H1 (cell line): ENCODE measurements at regions not wholly inside any gene's neighbourhood (a gene's known extent, or its start where the extent isn't known, plus 50 kb on each side); places are given as distances from the start of the nearest gene placed in this dataset.

Experiments used
- CTCF ChIA-PET: fragments of 300-600 bp; sonication (Branson Sonifier 250); formaldehyde crosslinking; loops from one replicate; lab custom pipeline; 2021; ENCODE audit not compliant: partially characterized antibody; lab: Charles Lee
- POLR2A ChIA-PET: fragments of 300-600 bp; sonication (Branson Sonifier 250); formaldehyde crosslinking; loops from one replicate; lab custom pipeline; 2021; ENCODE audit warnings: inconsistent platforms; ENCODE audit not compliant: partially characterized antibody; lab: Charles Lee
- DNase-seq, 2 experiments: peaks; one replicate each; pipeline versions ENCODE4 v3.0.0 to v3.0.0-alpha.2; 2010 to 2022; ENCODE audit warnings: low spot score in 2 of 2, low read depth in 1 of 2, mixed read lengths in 1 of 2
- FAIRE-seq: peaks from 2 replicates; lab custom pipeline; 2011; peaks lifted over from hg19 to GRCh38; lab: Jason Lieb, UNC
- H2AFZ ChIP-seq: 2 replicates; pipeline ENCODE4 v1.8.1; 2012; ENCODE audit warnings: low read length, inconsistent platforms
- H2AK5ac ChIP-seq: 2 replicates; pipeline ENCODE4 v1.6.1; 2013; ENCODE audit warnings: low read depth, low read length
- H2BK120ac ChIP-seq: replicated peaks from 2 replicates; pipeline ENCODE3; 2013; ENCODE audit warnings: low read depth, low read length, inconsistent platforms
- H2BK12ac ChIP-seq: 2 replicates; pipeline ENCODE4 v1.6.1; 2013; ENCODE audit warnings: low read depth, low read length
- H2BK15ac ChIP-seq: 2 replicates; pipeline ENCODE4 v1.6.1; 2013; ENCODE audit warnings: low read length
- H2BK20ac ChIP-seq: 2 replicates; pipeline ENCODE4 v1.6.1; 2013; ENCODE audit warnings: low read length
- H2BK5ac ChIP-seq: 2 replicates; pipeline ENCODE4 v1.6.1; 2013; ENCODE audit warnings: low read depth, low read length
- H3K14ac ChIP-seq: 2 replicates; pipeline ENCODE4 v1.6.1; 2013; ENCODE audit warnings: inconsistent platforms; ENCODE audit not compliant: insufficient read length
- H3K18ac ChIP-seq: 2 replicates; pipeline ENCODE4 v1.6.1; 2013; ENCODE audit warnings: low read length; ENCODE audit errors: extremely low read depth
- H3K23ac ChIP-seq: 2 replicates; pipeline ENCODE4 v1.6.1; 2013; ENCODE audit warnings: inconsistent platforms; ENCODE audit not compliant: insufficient read length
- H3K23me2 ChIP-seq: 2 replicates; pipeline ENCODE4 v1.6.1; 2013; ENCODE audit warnings: low read depth, low read length
- H3K27ac ChIP-seq: 2 replicates; pipeline ENCODE4 v1.6.1; 2011; ENCODE audit warnings: low read depth, low read length, inconsistent platforms
- H3K27me3 ChIP-seq, 4 experiments: replicated peaks in 1 of 4; 1 replicate in 1 of 4; 2 replicates in 3 of 4; pipeline versions ENCODE4 v1.6.1 to v1.8.1; 2011 to 2013; ENCODE audit warnings: low read length in 3 of 4, mild to moderate bottlenecking in 3 of 4, inconsistent platforms in 2 of 4, mixed read lengths in 2 of 4, moderate library complexity in 1 of 4; ENCODE audit not compliant: control insufficient read depth in 3 of 4, insufficient read depth in 3 of 4; ENCODE audit errors: extremely low read depth in 1 of 4
- H3K36me3 ChIP-seq, 4 experiments: 2 replicates each; pipeline versions ENCODE4 v1.6.1 to v1.8.1; 2011 to 2013; ENCODE audit warnings: mild to moderate bottlenecking in 4 of 4, low read length in 3 of 4, moderate library complexity in 2 of 4, control low read depth in 1 of 4, inconsistent platforms in 1 of 4; ENCODE audit not compliant: insufficient read depth in 4 of 4, control insufficient read depth in 2 of 4
- H3K4ac ChIP-seq: replicated peaks from 2 replicates; pipeline ENCODE3; 2013; ENCODE audit warnings: low read length, low read depth, mixed read lengths, inconsistent platforms; ENCODE audit not compliant: insufficient read length
- H3K4me1 ChIP-seq, 4 experiments: replicated peaks in 1 of 4; 1 replicate in 1 of 4; 2 replicates in 3 of 4; pipeline versions ENCODE4 v1.6.1 to v1.8.1; 2011 to 2013; ENCODE audit warnings: low read length in 3 of 4, inconsistent platforms in 2 of 4, mixed read lengths in 1 of 4; ENCODE audit not compliant: insufficient read depth in 4 of 4, control insufficient read depth in 3 of 4
- H3K4me2 ChIP-seq, 2 experiments: 2 replicates each; pipeline versions ENCODE4 v1.6.1 to v1.8.1; 2011 to 2013; ENCODE audit warnings: low read depth in 2 of 2, low read length in 2 of 2, control low read depth in 1 of 2, inconsistent platforms in 1 of 2, mild to moderate bottlenecking in 1 of 2; ENCODE audit not compliant: insufficient read depth in 1 of 2
- H3K4me3 ChIP-seq, 4 experiments: fragments of 200-600, 300-600 bp in 1 of 4; sonication (generic), shearing (Covaris generic), sonication (Bioruptor Twin) in 1 of 4; 2 replicates each; pipeline versions ENCODE4 v1.5.1 to v1.8.1; 2011 to 2016; ENCODE audit warnings: low read length in 4 of 4, low read depth in 3 of 4, control low read depth in 2 of 4, inconsistent platforms in 2 of 4, mild to moderate bottlenecking in 2 of 4, mixed read lengths in 1 of 4, moderate library complexity in 1 of 4; ENCODE audit not compliant: insufficient read depth in 2 of 4; ENCODE audit errors: extremely low read depth in 1 of 4
- H3K56ac ChIP-seq: replicated peaks from 2 replicates; pipeline ENCODE3; 2013; ENCODE audit warnings: low read depth, mild to moderate bottlenecking, mixed read lengths, low read length, inconsistent platforms; ENCODE audit not compliant: insufficient read length
- H3K79me1 ChIP-seq: 2 replicates; pipeline ENCODE4 v1.6.1; 2013; ENCODE audit warnings: low read depth, low read length, control low read depth
- H3K79me2 ChIP-seq, 2 experiments: 2 replicates each; pipeline versions ENCODE4 v1.6.1 to v1.8.1; 2012 to 2013; ENCODE audit warnings: low read length in 2 of 2, mild to moderate bottlenecking in 2 of 2, inconsistent platforms in 1 of 2; ENCODE audit not compliant: insufficient read depth in 2 of 2, control insufficient read depth in 1 of 2
- H3K9ac ChIP-seq, 4 experiments: replicated peaks in 1 of 4; 1 replicate in 1 of 4; 2 replicates in 3 of 4; pipeline versions ENCODE4 v1.6.1 to v1.8.1; 2011 to 2013; ENCODE audit warnings: low read depth in 3 of 4, low read length in 3 of 4, control low read depth in 2 of 4, mild to moderate bottlenecking in 2 of 4, moderate library complexity in 2 of 4, inconsistent platforms in 1 of 4; ENCODE audit errors: extremely low read depth in 1 of 4
- H3K9me3 ChIP-seq, 2 experiments: 2 replicates each; pipeline versions ENCODE4 v1.6.1 to v1.8.1; 2012 to 2013; ENCODE audit warnings: mild to moderate bottlenecking in 2 of 2, moderate library complexity in 2 of 2, control low read depth in 1 of 2, inconsistent platforms in 1 of 2, low read depth in 1 of 2, low read length in 1 of 2, mixed read lengths in 1 of 2; ENCODE audit not compliant: insufficient read depth in 2 of 2
- H4K20me1 ChIP-seq, 2 experiments: replicated peaks in 1 of 2; 2 replicates each; pipeline versions ENCODE3 to v1.8.1; 2011 to 2013; ENCODE audit warnings: inconsistent platforms in 2 of 2, low read length in 2 of 2, mild to moderate bottlenecking in 1 of 2; ENCODE audit not compliant: insufficient read depth in 2 of 2, control insufficient read depth in 1 of 2
- H4K5ac ChIP-seq: 2 replicates; pipeline ENCODE4 v1.6.1; 2013; ENCODE audit warnings: low read length, low read depth, mixed read lengths, inconsistent platforms; ENCODE audit not compliant: insufficient read length
- H4K8ac ChIP-seq: 2 replicates; pipeline ENCODE4 v1.8.0; 2013; ENCODE audit warnings: mild to moderate bottlenecking, moderate library complexity, low read length, inconsistent platforms; ENCODE audit not compliant: insufficient read depth; ENCODE audit errors: extremely low read depth
- H4K91ac ChIP-seq: replicated peaks from 2 replicates; pipeline ENCODE3; 2013; ENCODE audit warnings: low read length, mixed read lengths, inconsistent platforms; ENCODE audit not compliant: insufficient read length
- TF ChIP-seq, protein P1 (sequence below): IDR thresholded peaks from 2 replicates; pipeline ENCODE4 v1.6.1; 2012; ENCODE audit warnings: low read length, inconsistent platforms

- Histone ChIP-seq H3K23me2 (no peaks in the 10 kb centered on the region; the same call in 1 of the 2 replicates), H3K79me2 (no peaks in the 10 kb centered on the region), H4K91ac (no peak overlapping the region), H4K8ac (no peak overlapping the region), H3K56ac (no peak overlapping the region), H3K36me3 (no peaks in the 10 kb centered on the region), H2BK5ac (no peak overlapping the region), H3K23ac (no peak overlapping the region), H3K4me1 (0 out of 7 replicates have a peak, but pooled peaks cover 0 to 2% (median 1%) of the 10 kb centered on the region in 4 experiments), H2BK120ac (no peak overlapping the region), H3K9ac (no peak overlapping the region), H3K9me3 (no peaks in the 10 kb centered on the region), H2BK20ac (no peak overlapping the region), H3K27ac (no peak overlapping the region), H2BK12ac (no peak overlapping the region), H3K4me3 (no peak overlapping the region), H4K20me1 (no peaks in the 10 kb centered on the region), H2BK15ac (no peak overlapping the region), H3K4me2 (no peak overlapping the region), H3K27me3 (no peaks in the 10 kb centered on the region), H3K4ac (no peak overlapping the region), H2AFZ (no peak overlapping the region), H3K79me1 (no peaks in the 10 kb centered on the region), H4K5ac (no peak overlapping the region), H3K18ac (no peak overlapping the region), H2AK5ac (no peak overlapping the region), H3K14ac (no peak overlapping the region)
- ChIA-PET CTCF (interaction anchor here (0.5 kb wide), 1 partner anchor 54 kb away, joined by 3 read pairs; no protein-coding TSS in a partner anchor), POLR2A (no interaction called here)
- TF ChIP-seq, protein P1, sequence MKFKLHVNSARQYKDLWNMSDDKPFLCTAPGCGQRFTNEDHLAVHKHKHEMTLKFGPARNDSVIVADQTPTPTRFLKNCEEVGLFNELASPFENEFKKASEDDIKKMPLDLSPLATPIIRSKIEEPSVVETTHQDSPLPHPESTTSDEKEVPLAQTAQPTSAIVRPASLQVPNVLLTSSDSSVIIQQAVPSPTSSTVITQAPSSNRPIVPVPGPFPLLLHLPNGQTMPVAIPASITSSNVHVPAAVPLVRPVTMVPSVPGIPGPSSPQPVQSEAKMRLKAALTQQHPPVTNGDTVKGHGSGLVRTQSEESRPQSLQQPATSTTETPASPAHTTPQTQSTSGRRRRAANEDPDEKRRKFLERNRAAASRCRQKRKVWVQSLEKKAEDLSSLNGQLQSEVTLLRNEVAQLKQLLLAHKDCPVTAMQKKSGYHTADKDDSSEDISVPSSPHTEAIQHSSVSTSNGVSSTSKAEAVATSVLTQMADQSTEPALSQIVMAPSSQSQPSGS: no peak
- FAIRE-seq (no peak), DNase-seq (no peak)
Observed at GRCh38 chr1:170804419-170804818, 130.9 kb upstream of the MROH9 start.
